DND-41 (cell line): ENCODE measurements at regions not wholly inside any gene's neighbourhood (a gene's known extent, or its start where the extent isn't known, plus 50 kb on each side); places are given as distances from the start of the nearest gene placed in this dataset.

Experiments
- EZH2 ChIP-seq: IDR thresholded peaks from 3 replicates; pipeline ENCODE4 v1.6.1; 2012; ENCODE audit warnings: borderline replicate concordance, low read depth, mild to moderate bottlenecking, moderate library complexity, low read length, inconsistent platforms; ENCODE audit not compliant: severe bottlenecking
- TF ChIP-seq, protein P1 (sequence below): IDR thresholded peaks from 2 replicates; pipeline ENCODE4 v1.5.1; 2012; ENCODE audit warnings: borderline replicate concordance, low read length, moderate library complexity, mild to moderate bottlenecking; ENCODE audit not compliant: poor library complexity, severe bottlenecking; ENCODE audit errors: extremely low read depth

DNA sequence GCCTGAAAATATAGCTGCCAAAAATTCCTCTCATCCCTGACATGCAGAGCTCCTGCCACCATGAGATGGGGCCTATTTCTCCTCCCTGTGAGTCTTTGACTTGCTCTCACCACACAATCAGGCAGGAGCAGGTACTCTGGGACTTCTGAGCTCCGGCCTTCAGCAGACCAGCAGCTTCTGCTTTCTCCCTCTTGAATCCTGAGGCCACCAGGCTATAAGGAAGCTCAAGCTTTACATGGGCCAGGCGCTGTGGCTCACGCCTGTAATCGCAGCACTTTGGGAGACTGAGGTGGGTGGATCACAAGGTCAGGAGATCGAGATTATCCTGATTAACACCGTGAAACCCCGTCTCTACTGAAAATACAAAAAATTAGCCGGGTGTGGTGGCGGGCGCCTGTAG, 238.7 kb upstream of the RREB1 start:
- TF ChIP-seq, protein P1, sequence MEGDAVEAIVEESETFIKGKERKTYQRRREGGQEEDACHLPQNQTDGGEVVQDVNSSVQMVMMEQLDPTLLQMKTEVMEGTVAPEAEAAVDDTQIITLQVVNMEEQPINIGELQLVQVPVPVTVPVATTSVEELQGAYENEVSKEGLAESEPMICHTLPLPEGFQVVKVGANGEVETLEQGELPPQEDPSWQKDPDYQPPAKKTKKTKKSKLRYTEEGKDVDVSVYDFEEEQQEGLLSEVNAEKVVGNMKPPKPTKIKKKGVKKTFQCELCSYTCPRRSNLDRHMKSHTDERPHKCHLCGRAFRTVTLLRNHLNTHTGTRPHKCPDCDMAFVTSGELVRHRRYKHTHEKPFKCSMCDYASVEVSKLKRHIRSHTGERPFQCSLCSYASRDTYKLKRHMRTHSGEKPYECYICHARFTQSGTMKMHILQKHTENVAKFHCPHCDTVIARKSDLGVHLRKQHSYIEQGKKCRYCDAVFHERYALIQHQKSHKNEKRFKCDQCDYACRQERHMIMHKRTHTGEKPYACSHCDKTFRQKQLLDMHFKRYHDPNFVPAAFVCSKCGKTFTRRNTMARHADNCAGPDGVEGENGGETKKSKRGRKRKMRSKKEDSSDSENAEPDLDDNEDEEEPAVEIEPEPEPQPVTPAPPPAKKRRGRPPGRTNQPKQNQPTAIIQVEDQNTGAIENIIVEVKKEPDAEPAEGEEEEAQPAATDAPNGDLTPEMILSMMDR = no peak
- TF ChIP-seq EZH2 = no peak
